Tibial nerve (tissue), 4 donors: ENCODE measurements at regions not wholly inside any gene's neighbourhood (a gene's known extent, or its start where the extent isn't known, plus 50 kb on each side); places are given as distances from the start of the nearest gene placed in this dataset.

ENCODE experiments used
- CTCF ChIP-seq, 5 experiments: fragments of 200-600 bp in 3 of 5; fragments of 450-650 bp in 2 of 5; sonication (generic) in 3 of 5; IDR thresholded peaks; one replicate each; pipeline ENCODE4 v1.5.1; 2016 to 2019; ENCODE audit warnings: antibody characterized with exemption in 5 of 5, mild to moderate bottlenecking in 3 of 5, moderate library complexity in 2 of 5
- EP300 ChIP-seq, 2 donors: sonication (generic); formaldehyde crosslinking; IDR thresholded peaks; one replicate each; pipeline ENCODE4 v1.6.1; 2017; ENCODE audit warnings: antibody characterized with exemption in 2 of 2, mild to moderate bottlenecking in 1 of 2
- POLR2A ChIP-seq, 2 donors: fragments of 450-650 bp; IDR thresholded peaks; one replicate each; pipeline ENCODE4 v1.6.1; 2017; ENCODE audit warnings: antibody characterized with exemption in 2 of 2, mild to moderate bottlenecking in 2 of 2, moderate library complexity in 2 of 2

GRCh38 chr11:119952441-119952840 lies 185.5 kb downstream of the TRIM29 start:
- TF ChIP-seq CTCF (IDR thresholded peaks at IDR 0.05), result no peak
- no peak for TF ChIP-seq POLR2A (IDR thresholded peaks at IDR 0.05)
- no peak for TF ChIP-seq EP300 (IDR thresholded peaks at IDR 0.05)
